Thymus (tissue), 11 donors: ENCODE measurements at regions not wholly inside any gene's neighbourhood (a gene's known extent, or its start where the extent isn't known, plus 50 kb on each side); places are given as distances from the start of the nearest gene placed in this dataset.

Experiments
- DNase-seq, 9 donors: peaks; one replicate each; pipeline ENCODE4 v3.0.0-alpha.2; 2013; ENCODE audit warnings: low spot score in 9 of 9, low read depth in 6 of 9, missing footprints in 1 of 9
- H3K27ac ChIP-seq, 2 donors: one replicate each; pipeline ENCODE4 v1.5.1; 2013; ENCODE audit warnings: control low read depth in 1 of 2, low read depth in 1 of 2, low read length in 1 of 2, mild to moderate bottlenecking in 1 of 2, moderate library complexity in 1 of 2
- H3K27me3 ChIP-seq, 2 donors: one replicate each; pipeline ENCODE4 v1.5.1; 2013; ENCODE audit warnings: low read length in 1 of 2; ENCODE audit not compliant: control insufficient read depth in 2 of 2, insufficient read depth in 1 of 2
- H3K36me3 ChIP-seq, 2 donors: one replicate each; pipeline ENCODE4 v1.5.1; 2013; ENCODE audit warnings: low read length in 1 of 2, mild to moderate bottlenecking in 1 of 2, moderate library complexity in 1 of 2; ENCODE audit not compliant: control insufficient read depth in 2 of 2, insufficient read depth in 2 of 2
- H3K4me1 ChIP-seq, 2 donors: one replicate each; pipeline ENCODE4 v1.5.1; 2013; ENCODE audit warnings: low read length in 2 of 2; ENCODE audit not compliant: control insufficient read depth in 2 of 2, insufficient read depth in 2 of 2
- H3K4me3 ChIP-seq, 2 donors: one replicate each; pipeline ENCODE4 v1.5.1; 2013; ENCODE audit warnings: low read length in 2 of 2, control low read depth in 1 of 2, mild to moderate bottlenecking in 1 of 2
- H3K9me3 ChIP-seq, 2 donors: one replicate each; pipeline ENCODE4 v1.5.1; 2013; ENCODE audit warnings: low read length in 1 of 2, mild to moderate bottlenecking in 1 of 2; ENCODE audit not compliant: control insufficient read depth in 2 of 2, insufficient read depth in 1 of 2
- WGBS: extraction: QIAGEN DNeasy Blood & Tissue Kit; methylation state at CpG from one replicate; pipeline ENCODE4 v1.1.7; 2013; 5-methylcytosine and 5-hydroxymethylcytosine counted together
- donor health status: healthy.

DNA sequence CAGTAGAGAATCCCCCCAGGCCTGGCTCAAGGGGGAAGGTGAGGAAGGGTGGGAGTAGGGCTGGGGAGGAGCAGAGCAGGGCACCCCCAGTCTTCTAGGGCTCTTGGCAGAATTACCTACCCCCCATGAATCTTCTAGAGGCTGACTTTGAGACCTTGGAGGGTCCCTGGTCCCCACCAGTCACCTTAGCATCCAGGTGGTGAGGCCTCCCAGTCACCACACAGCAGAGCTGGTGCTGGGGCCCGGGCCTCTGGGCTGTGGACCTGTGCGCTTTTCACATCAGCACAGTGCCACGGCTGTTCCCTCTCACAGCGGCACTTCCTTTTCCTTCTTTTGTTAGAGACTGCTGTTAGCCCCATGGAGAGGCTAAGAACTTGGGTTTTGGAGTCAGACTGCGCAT is 148.6 kb upstream of the PITX1 start:
- peaks cover 0 to 3% of the 10 kb centered on the region in 2 donors for H3K4me1 ChIP-seq
- DNase-seq, result no peak
- WGBS, result 81% methylated on average over 5 of the region's 5 CpGs
- H3K27me3 ChIP-seq, result peaks cover 0 to 18% of the 10 kb centered on the region in 2 donors
- H3K9me3 ChIP-seq, result no peaks in the 10 kb centered on the region
- H3K4me3 ChIP-seq, result no peak overlapping the region
- no peaks in the 10 kb centered on the region for H3K36me3 ChIP-seq
- H3K27ac ChIP-seq, result no peak overlapping the region

- no peak for DNase-seq
- 98% methylated on average over 3 of the region's 3 CpGs for WGBS
Observed at GRCh38 chr5:135181653-135182052, 147.6 kb upstream of the PITX1 start.

DNA sequence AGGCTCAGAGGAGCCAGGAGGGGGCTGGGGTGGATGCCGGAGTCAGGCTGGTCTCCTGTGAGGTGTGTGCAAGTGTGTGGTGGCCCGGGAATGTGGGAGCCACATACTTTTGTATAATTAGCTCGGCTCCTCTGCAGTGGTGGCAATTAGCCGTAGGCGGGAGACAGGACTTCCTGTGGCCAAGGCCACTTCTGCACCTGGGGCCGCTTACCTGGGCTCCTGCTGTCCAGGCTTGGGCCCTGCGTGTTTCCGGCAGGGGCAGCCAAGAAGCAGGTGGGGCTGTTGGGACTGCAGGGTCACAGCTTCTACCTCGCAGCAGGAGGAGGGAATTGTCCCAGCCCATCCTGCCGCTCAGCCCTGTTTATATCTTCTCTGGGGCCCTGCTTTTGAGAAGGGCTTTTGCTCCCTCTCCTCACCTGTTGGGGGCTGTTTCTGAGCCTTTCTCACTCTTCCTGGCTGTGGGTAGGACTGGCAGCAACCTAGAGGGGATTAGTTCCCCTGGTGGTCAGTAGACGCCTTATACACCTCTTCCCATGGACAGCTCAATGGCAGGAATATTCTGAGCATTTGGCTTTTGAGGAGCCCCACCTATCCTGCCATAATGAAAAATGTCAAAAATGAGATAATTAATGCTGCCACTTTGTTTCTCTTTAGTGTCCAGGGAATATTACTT is 145.4 kb upstream of the PITX1 start:
- H3K36me3 ChIP-seq, result no peaks in the 10 kb centered on the region
- WGBS, result 89% methylated on average over 11 of the region's 11 CpGs
- no peak for DNase-seq

More at GRCh38 chr5:135181653-135182052, 147.6 kb upstream of the PITX1 start:
- Histone ChIP-seq H3K9me3 (no peaks in the 10 kb centered on the region), H3K27ac (no peak overlapping the region), H3K4me3 (no peak overlapping the region), H3K27me3 (peaks cover 0 to 12% of the 10 kb centered on the region in 2 donors), H3K36me3 (no peaks in the 10 kb centered on the region), H3K4me1 (peaks cover 0 to 3% of the 10 kb centered on the region in 2 donors)

DNA sequence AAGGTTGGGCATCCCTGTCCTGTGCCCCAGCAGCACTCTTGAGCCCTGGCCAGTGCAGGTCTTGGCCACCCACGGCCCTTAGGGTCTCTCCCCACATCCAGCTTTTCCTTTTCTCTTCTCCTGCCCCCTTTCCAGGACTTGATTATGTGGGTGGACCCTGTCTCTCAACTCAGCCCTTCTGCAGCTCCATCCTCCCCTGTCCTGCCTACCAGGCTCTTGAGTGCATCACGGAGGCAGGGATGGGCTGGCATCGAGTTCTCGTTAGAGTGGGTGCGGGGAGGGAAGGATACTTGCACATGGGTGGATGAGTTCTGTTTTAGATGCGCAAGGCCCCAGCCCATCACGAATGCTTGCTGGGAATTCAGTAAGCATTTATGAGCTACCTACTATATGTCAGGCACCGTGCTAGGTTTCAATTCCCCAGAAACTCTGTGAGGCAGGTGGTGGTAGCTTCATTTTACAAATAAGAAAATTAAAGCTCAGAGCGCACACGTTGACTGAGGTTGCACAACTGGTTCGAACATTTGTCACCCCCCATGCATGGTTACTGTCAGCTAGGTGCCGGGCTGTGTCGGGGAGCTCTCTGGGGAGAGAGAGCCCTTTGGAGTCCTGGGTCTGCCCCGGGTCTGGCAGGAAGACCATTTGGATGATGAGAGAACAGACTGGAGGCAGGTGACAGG is 144.6 kb upstream of the PITX1 start:
- no peaks in the 10 kb centered on the region for H3K4me1 ChIP-seq
- no peak overlapping the region for H3K27ac ChIP-seq
- 87% methylated on average over 14 of the region's 14 CpGs for WGBS
- no peak overlapping the region for H3K4me3 ChIP-seq
- peaks cover 0 to 11% of the 10 kb centered on the region in 2 donors for H3K27me3 ChIP-seq
- no peaks in the 10 kb centered on the region for H3K36me3 ChIP-seq
- no peak for DNase-seq
- H3K9me3 ChIP-seq, result no peaks in the 10 kb centered on the region

More for the DNA sequence above, 145.4 kb upstream of the PITX1 start:
- no peaks in the 10 kb centered on the region for H3K4me1 ChIP-seq
- H3K4me3 ChIP-seq, result no peak overlapping the region
- H3K9me3 ChIP-seq, result no peaks in the 10 kb centered on the region
- peaks cover 0 to 12% of the 10 kb centered on the region in 2 donors for H3K27me3 ChIP-seq
- H3K27ac ChIP-seq, result no peak overlapping the region

- WGBS, result 90% methylated on average over 4 of the region's 4 CpGs
- DNase-seq, result no peak
- Histone ChIP-seq H3K27ac (no peak overlapping the region), H3K27me3 (peaks cover 0 to 17% of the 10 kb centered on the region in 2 donors), H3K4me3 (no peak overlapping the region), H3K4me1 (no peaks in the 10 kb centered on the region), H3K9me3 (no peaks in the 10 kb centered on the region), H3K36me3 (no peaks in the 10 kb centered on the region)
Observed at GRCh38 chr5:135177591-135177990, 143.6 kb upstream of the PITX1 start.

DNA sequence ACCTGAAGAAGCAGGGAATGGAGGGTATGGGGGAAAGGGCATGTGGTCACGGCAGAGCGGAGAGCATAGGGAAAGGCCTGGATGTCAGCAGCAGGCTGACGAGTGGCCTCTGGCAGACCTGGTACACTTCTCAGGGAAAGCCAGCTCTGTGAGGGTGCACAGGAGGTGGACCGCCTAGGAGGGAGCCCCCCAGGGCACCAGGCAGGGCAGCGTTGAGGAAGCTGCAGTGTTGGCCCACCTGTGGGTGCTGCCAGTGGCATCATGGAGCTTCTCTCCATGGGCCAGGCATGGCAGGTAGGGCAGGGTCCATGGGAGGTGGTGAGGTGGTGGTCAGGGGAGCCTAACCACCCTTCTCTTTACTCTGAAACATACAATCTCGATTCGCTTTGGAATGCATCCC is 143.0 kb upstream of the PITX1 start:
- Histone ChIP-seq H3K27me3 (peaks cover 0 to 17% of the 10 kb centered on the region in 2 donors), H3K27ac (no peak overlapping the region), H3K36me3 (no peaks in the 10 kb centered on the region), H3K4me1 (no peaks in the 10 kb centered on the region), H3K9me3 (no peaks in the 10 kb centered on the region), H3K4me3 (no peak overlapping the region)
- DNase-seq, result no peak
- 95% methylated on average over 7 of the region's 7 CpGs for WGBS

DNA sequence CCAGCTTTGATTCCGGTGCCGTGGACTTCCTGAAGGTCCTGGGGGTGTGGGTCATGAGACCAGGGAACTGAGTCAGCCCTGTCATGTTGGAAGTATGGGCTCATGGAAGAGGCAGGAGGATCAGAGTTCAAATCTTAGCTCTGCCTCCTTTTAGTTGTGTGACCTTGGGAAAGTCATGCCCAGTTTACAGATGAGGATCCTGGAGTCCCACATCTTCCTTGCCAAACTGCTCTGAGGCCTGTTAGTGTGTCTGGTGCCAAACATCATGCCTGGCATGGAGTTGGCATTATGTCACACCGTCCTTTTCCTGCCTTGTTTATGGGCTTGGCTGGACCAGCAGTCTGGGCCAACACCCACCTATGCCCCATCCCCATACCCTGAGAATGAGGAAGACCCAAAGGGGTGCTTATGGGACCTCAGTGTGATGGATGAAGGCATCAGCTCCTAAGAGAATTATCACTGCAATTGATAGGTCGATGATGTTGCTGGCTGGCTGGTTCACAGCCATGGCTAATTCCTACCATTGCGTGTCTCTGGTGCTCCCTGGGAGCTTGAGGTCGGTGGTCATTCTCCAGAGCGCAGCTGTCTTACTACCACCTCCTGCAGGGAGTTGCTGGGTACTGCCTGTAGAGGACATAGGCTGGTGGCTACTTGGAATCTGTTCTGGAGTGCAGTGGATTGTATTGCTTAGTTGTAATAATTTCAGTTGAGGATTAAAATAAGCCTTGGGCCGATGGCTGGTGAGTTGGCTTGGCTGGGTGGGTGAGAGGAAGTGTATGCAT is 140.5 kb upstream of the PITX1 start:
- Histone ChIP-seq H3K4me3 (no peak overlapping the region), H3K4me1 (no peaks in the 10 kb centered on the region), H3K27ac (no peak overlapping the region), H3K36me3 (no peaks in the 10 kb centered on the region), H3K9me3 (no peaks in the 10 kb centered on the region), H3K27me3 (peaks cover 0 to 19% of the 10 kb centered on the region in 2 donors)
- 81% methylated on average over 8 of the region's 8 CpGs for WGBS
- no peak for DNase-seq

DNA sequence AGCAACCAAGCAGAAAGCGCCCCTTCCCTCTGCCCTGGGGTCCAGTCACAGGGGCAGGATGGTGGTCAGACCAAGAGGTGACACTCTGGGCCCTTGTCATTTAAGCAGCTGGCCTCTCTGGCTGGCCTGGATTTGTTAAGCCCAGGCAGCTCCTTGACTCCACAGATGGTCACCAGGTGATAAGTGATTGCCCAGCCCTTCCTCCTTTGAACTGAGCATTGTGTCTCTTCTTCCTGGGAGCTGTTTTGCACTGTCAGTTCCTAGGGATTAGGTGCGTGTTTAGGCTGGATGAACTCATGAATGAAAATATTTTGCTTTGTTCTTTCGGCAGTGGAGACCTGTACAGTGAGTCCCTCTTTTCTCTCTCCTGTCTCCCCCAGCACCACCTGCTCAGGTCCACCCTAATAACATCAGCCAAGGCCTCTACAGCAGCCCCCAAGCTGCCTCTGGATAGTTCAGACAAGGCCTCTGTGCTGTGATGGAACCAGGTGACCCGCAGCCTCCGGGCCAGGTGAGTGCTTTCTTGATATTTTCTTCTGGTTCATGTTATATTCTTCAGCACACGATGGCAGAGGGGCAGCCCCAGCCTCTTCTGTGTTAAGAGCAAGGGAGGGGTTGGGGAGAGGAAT is 139.7 kb upstream of the PITX1 start:
- H3K4me3 ChIP-seq, result no peak overlapping the region
- H3K9me3 ChIP-seq, result no peaks in the 10 kb centered on the region
- WGBS, result 91% methylated on average over 6 of the region's 6 CpGs
- H3K36me3 ChIP-seq, result no peaks in the 10 kb centered on the region
- no peak for DNase-seq
- peaks cover 0 to 20% of the 10 kb centered on the region in 2 donors for H3K27me3 ChIP-seq
- H3K27ac ChIP-seq, result no peak overlapping the region
- no peaks in the 10 kb centered on the region for H3K4me1 ChIP-seq
